ENCODE measurements at regions not wholly inside any gene's neighbourhood (a gene's known extent, or its start where the extent isn't known, plus 50 kb on each side); places are given as distances from the start of the nearest gene placed in this dataset.

- Histone ChIP-seq H3K36me3 (ENCODE audit: low read depth) (no peaks in the 10 kb centered on the region), H3K9me3 (no peaks in the 10 kb centered on the region), H3K4me1 (ENCODE audit: low read depth) (no peaks in the 10 kb centered on the region), H3K4me3 (no peak overlapping the region)
- DNase-seq: no peak
- TF ChIP-seq, protein P1, sequence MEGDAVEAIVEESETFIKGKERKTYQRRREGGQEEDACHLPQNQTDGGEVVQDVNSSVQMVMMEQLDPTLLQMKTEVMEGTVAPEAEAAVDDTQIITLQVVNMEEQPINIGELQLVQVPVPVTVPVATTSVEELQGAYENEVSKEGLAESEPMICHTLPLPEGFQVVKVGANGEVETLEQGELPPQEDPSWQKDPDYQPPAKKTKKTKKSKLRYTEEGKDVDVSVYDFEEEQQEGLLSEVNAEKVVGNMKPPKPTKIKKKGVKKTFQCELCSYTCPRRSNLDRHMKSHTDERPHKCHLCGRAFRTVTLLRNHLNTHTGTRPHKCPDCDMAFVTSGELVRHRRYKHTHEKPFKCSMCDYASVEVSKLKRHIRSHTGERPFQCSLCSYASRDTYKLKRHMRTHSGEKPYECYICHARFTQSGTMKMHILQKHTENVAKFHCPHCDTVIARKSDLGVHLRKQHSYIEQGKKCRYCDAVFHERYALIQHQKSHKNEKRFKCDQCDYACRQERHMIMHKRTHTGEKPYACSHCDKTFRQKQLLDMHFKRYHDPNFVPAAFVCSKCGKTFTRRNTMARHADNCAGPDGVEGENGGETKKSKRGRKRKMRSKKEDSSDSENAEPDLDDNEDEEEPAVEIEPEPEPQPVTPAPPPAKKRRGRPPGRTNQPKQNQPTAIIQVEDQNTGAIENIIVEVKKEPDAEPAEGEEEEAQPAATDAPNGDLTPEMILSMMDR (IDR thresholded peaks at IDR 0.05): no peak
- intact Hi-C loops (cut with DNase I, micrococcal nuclease): no loop called here
- no peak for ATAC-seq
Observed at GRCh38 chr18:73240899-73241298, 373.1 kb upstream of the NETO1 start.

- intact Hi-C loops (cut with DNase I, micrococcal nuclease): no loop called here
- DNase-seq: no peak
- Histone ChIP-seq H3K4me1 (ENCODE audit: low read depth) (no peaks in the 10 kb centered on the region), H3K9me3 (no peaks in the 10 kb centered on the region), H3K4me3 (no peak overlapping the region), H3K36me3 (ENCODE audit: low read depth) (no peaks in the 10 kb centered on the region)
- TF ChIP-seq, protein P1 (IDR thresholded peaks at IDR 0.05): no peak
- no peak for ATAC-seq
Observed at GRCh38 chr18:73235921-73236320, 368.1 kb upstream of the NETO1 start.

- Histone ChIP-seq H3K4me1 (ENCODE audit: low read depth) (no peaks in the 10 kb centered on the region), H3K36me3 (ENCODE audit: low read depth) (no peaks in the 10 kb centered on the region), H3K9me3 (no peaks in the 10 kb centered on the region), H3K4me3 (no peak overlapping the region)
- TF ChIP-seq, protein P1 (IDR thresholded peaks at IDR 0.05): no peak
- DNase-seq: no peak
- no peak for ATAC-seq
- intact Hi-C loops (cut with DNase I, micrococcal nuclease): no loop called here
Observed at GRCh38 chr18:73235491-73235890, 367.7 kb upstream of the NETO1 start.

- H3K4me1 ChIP-seq (ENCODE audit: low read depth): no peaks in the 10 kb centered on the region
- TF ChIP-seq, protein P1 (IDR thresholded peaks at IDR 0.05): no peak
- intact Hi-C loops (cut with DNase I, micrococcal nuclease): no loop called here
- ATAC-seq (no peak), DNase-seq (no peak)
- no peaks in the 10 kb centered on the region for H3K36me3 ChIP-seq (ENCODE audit: low read depth)
- no peaks in the 10 kb centered on the region for H3K9me3 ChIP-seq
- H3K4me3 ChIP-seq: no peak overlapping the region
Observed at GRCh38 chr18:73232933-73233332, 365.1 kb upstream of the NETO1 start.

- DNase-seq (no peak), ATAC-seq (no peak)
- Histone ChIP-seq H3K4me3 (no peak overlapping the region), H3K36me3 (ENCODE audit: low read depth) (no peaks in the 10 kb centered on the region), H3K9me3 (peaks cover 35% of the 10 kb centered on the region), H3K4me1 (ENCODE audit: low read depth) (no peaks in the 10 kb centered on the region)
- intact Hi-C loops (cut with DNase I, micrococcal nuclease): no loop called here
- TF ChIP-seq, protein P1 (IDR thresholded peaks at IDR 0.05): no peak
Observed at GRCh38 chr18:73220663-73221062, 352.9 kb upstream of the NETO1 start.

GRCh38 chr18:73218293-73218692 is 350.5 kb upstream of the NETO1 start:
- H3K36me3 ChIP-seq (ENCODE audit: low read depth): no peaks in the 10 kb centered on the region
- no peak for DNase-seq
- peaks cover 35% of the 10 kb centered on the region for H3K9me3 ChIP-seq
- no peak overlapping the region for H3K4me3 ChIP-seq
- ATAC-seq: no peak
- intact Hi-C loops (cut with DNase I, micrococcal nuclease): no loop called here
- no peaks in the 10 kb centered on the region for H3K4me1 ChIP-seq (ENCODE audit: low read depth)
- TF ChIP-seq, protein P1 (IDR thresholded peaks at IDR 0.05): no peak
